Activated CD4-positive, alpha-beta T cell treated with anti-CD3 and anti-CD28 coated beads, Interleukin-2, amount 10 ng/mL, durations not matched to agents 24 days and 14 days (primary cell): ENCODE measurements at regions not wholly inside any gene's neighbourhood (a gene's known extent, or its start where the extent isn't known, plus 50 kb on each side); places are given as distances from the start of the nearest gene placed in this dataset.

Experiments
- DNase-seq: peaks from one replicate; pipeline ENCODE4 v3.0.0; 2022
- H3K27ac Mint-ChIP-seq: one replicate; pipeline ENCODE4 v1.8.0; 2022; ENCODE audit warnings: mild to moderate bottlenecking, mixed read lengths
- H3K27me3 Mint-ChIP-seq: one replicate; pipeline ENCODE4 v1.8.0; 2022; ENCODE audit warnings: mixed read lengths
- H3K36me3 Mint-ChIP-seq: one replicate; pipeline ENCODE4 v1.8.0; 2022; ENCODE audit warnings: low read depth, mild to moderate bottlenecking, mixed read lengths
- H3K4me1 Mint-ChIP-seq: one replicate; pipeline ENCODE4 v1.8.0; 2021; ENCODE audit warnings: mixed read lengths
- H3K4me3 Mint-ChIP-seq: one replicate; pipeline ENCODE4 v1.8.0; 2022; ENCODE audit warnings: mild to moderate bottlenecking, moderate library complexity, mixed read lengths
- H3K9me3 Mint-ChIP-seq: one replicate; pipeline ENCODE4 v1.8.0; 2021; ENCODE audit warnings: mixed read lengths
- intact Hi-C: fragments of 100-400 bp; cut with micrococcal nuclease; formaldehyde crosslinking; loops from one replicate; pipeline ENCODE4 v1.15.1; 2023

GRCh38 chr20:39421571-39422105 is 459.5 kb downstream of the DHX35 start:
- no peaks in the 10 kb centered on the region for H3K9me3 Mint-ChIP-seq
- no peaks in the 10 kb centered on the region for H3K4me1 Mint-ChIP-seq
- intact Hi-C loops: no loop called here
- H3K27ac Mint-ChIP-seq: no peak overlapping the region
- DNase-seq: no peak
- H3K27me3 Mint-ChIP-seq: no peaks in the 10 kb centered on the region
- H3K36me3 Mint-ChIP-seq: no peaks in the 10 kb centered on the region
- no peak overlapping the region for H3K4me3 Mint-ChIP-seq

DNA sequence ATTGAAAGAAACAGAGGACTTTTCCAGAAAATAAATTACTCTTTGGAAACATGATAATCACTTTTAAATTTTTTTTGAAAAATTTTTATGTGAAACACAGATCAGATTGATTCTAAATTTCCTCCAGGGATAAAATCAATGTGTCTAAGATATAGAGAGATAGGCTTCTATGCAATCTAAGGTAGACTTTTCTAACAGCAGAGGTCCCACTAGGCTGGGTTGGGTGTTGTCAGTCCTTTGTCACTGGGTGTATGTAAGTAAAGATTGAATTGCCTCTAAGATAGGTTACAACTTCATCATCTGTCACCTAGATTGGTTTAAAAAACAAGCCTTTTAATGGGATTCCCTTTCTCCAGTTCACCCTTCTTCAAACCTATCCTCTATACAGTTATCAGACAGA is 449.9 kb downstream of the DHX35 start:
- DNase-seq: no peak

GRCh38 chr20:39399463-39399862 is 437.3 kb downstream of the DHX35 start:
- Mint-ChIP-seq H3K4me1 (no peaks in the 10 kb centered on the region), H3K9me3 (no peaks in the 10 kb centered on the region), H3K27me3 (no peaks in the 10 kb centered on the region), H3K36me3 (no peaks in the 10 kb centered on the region), H3K4me3 (no peak overlapping the region), H3K27ac (no peak overlapping the region)
- intact Hi-C loops: no loop called here
- DNase-seq: no peak

More for the DNA sequence above, 449.9 kb downstream of the DHX35 start:
- H3K4me3 Mint-ChIP-seq: no peak overlapping the region
- no peaks in the 10 kb centered on the region for H3K9me3 Mint-ChIP-seq
- intact Hi-C loops: no loop called here
- H3K27me3 Mint-ChIP-seq: no peaks in the 10 kb centered on the region
- H3K27ac Mint-ChIP-seq: no peak overlapping the region
- H3K4me1 Mint-ChIP-seq: no peaks in the 10 kb centered on the region
- H3K36me3 Mint-ChIP-seq: no peaks in the 10 kb centered on the region

GRCh38 chr20:39398656-39399055 is 436.5 kb downstream of the DHX35 start:
- intact Hi-C loops: no loop called here
- no peaks in the 10 kb centered on the region for H3K4me1 Mint-ChIP-seq
- H3K27ac Mint-ChIP-seq: no peak overlapping the region
- no peak for DNase-seq
- H3K27me3 Mint-ChIP-seq: no peaks in the 10 kb centered on the region
- no peaks in the 10 kb centered on the region for H3K36me3 Mint-ChIP-seq
- H3K9me3 Mint-ChIP-seq: no peaks in the 10 kb centered on the region
- H3K4me3 Mint-ChIP-seq: no peak overlapping the region

DNA sequence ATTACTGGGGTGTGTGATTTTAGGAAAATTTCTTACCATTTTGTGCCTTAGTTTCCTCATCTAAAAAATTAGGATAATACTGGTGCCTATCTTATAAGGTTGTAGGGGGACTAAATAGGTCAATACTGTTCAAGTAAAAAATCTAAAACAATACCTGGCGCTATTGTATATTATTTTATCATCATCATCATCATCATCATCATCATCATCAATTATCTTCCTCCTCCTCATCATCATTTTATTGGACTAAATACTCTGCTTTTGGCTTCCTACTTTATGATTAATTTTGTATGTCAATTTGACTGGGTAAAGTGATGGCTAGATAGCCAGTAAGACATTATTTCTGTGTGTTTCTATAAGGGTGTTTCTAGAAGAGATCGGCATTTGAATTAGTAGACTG is 435.5 kb downstream of the DHX35 start:
- Mint-ChIP-seq H3K27me3 (no peaks in the 10 kb centered on the region), H3K4me3 (no peak overlapping the region), H3K4me1 (no peaks in the 10 kb centered on the region), H3K36me3 (no peaks in the 10 kb centered on the region), H3K9me3 (no peaks in the 10 kb centered on the region), H3K27ac (no peak overlapping the region)
- intact Hi-C loops: no loop called here
- no peak for DNase-seq

GRCh38 chr20:39395478-39396291 is 433.5 kb downstream of the DHX35 start:
- no peak overlapping the region for H3K27ac Mint-ChIP-seq
- H3K4me3 Mint-ChIP-seq: no peak overlapping the region
- no peaks in the 10 kb centered on the region for H3K27me3 Mint-ChIP-seq
- DNase-seq: no peak
- H3K9me3 Mint-ChIP-seq: no peaks in the 10 kb centered on the region
- intact Hi-C loops: no loop called here
- no peaks in the 10 kb centered on the region for H3K36me3 Mint-ChIP-seq
- no peaks in the 10 kb centered on the region for H3K4me1 Mint-ChIP-seq

DNA sequence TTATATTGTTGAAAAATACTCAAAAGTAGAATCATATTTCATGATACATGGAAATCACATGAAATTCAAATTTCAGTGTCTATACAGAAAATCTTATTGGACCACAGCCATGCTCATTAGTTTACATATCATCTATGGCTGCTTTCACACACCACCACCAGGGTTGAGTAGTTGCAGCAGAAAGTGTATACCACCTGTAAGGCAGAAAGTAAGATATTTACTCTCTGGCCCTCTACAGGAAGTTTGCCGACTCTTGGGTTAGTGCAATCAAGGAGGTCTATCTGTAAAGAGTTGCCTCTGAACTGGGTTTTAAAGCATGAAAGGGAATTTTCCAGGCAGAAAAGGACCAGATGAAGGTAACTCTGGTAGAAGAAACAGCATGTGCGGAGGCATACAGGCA is 432.3 kb downstream of the DHX35 start:
- H3K27ac Mint-ChIP-seq: no peak overlapping the region
- intact Hi-C loops: no loop called here

DNA sequence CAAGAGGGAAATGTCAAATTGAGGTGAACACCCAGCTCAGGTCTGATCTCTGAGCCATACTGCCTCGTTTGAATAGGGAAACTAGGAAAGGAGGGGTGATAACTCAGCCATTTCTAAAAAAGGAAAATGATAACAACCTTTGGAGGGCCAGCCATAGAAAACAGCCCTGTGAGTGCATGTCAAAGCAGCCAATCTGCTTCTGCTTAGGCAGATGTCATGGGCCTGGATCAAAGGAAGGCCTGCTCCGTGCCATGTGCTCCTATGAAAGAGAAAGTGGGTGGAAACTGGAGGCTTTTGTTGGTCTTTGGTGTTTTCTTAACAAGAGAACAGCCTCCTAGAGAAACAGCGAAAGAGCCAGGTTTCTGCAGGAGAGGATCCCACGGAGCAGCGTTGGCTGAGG is 428.0 kb downstream of the DHX35 start:
- H3K4me1 Mint-ChIP-seq: no peaks in the 10 kb centered on the region
- no peak overlapping the region for H3K27ac Mint-ChIP-seq
- H3K9me3 Mint-ChIP-seq: no peaks in the 10 kb centered on the region
- no peak overlapping the region for H3K4me3 Mint-ChIP-seq
- no peaks in the 10 kb centered on the region for H3K36me3 Mint-ChIP-seq
- no peak for DNase-seq
- H3K27me3 Mint-ChIP-seq: no peaks in the 10 kb centered on the region
- intact Hi-C loops: no loop called here

More for the DNA sequence above, 432.3 kb downstream of the DHX35 start:
- H3K9me3 Mint-ChIP-seq: no peaks in the 10 kb centered on the region
- H3K4me3 Mint-ChIP-seq: no peak overlapping the region
- H3K4me1 Mint-ChIP-seq: no peaks in the 10 kb centered on the region
- DNase-seq: no peak
- H3K27me3 Mint-ChIP-seq: no peaks in the 10 kb centered on the region
- no peaks in the 10 kb centered on the region for H3K36me3 Mint-ChIP-seq

GRCh38 chr20:39381595-39381994 is 419.5 kb downstream of the DHX35 start:
- no peak overlapping the region for H3K4me3 Mint-ChIP-seq
- H3K36me3 Mint-ChIP-seq: no peaks in the 10 kb centered on the region
- no peaks in the 10 kb centered on the region for H3K27me3 Mint-ChIP-seq
- no peak overlapping the region for H3K27ac Mint-ChIP-seq
- H3K9me3 Mint-ChIP-seq: no peaks in the 10 kb centered on the region
- intact Hi-C loops: no loop called here
- DNase-seq: no peak
- no peaks in the 10 kb centered on the region for H3K4me1 Mint-ChIP-seq

DNA sequence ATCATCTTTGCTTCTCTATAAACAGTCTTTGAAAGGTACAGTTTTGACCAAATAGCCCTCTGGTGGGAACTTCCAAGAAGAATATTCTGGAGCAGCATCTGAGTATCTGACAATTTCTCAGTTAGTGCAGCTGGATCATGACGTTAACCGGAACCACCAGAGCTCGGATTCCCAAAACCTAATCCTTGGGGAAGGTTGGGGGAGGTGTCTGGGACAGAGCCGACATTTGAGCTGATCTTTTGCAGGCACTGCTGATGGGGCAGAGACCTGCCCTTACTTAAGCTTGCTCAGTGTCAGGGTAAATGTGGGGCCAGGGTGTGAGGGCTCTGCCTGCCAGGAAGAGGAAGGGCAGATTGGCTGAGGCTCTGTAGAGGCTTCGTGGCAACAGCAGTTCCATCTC is 416.6 kb downstream of the DHX35 start:
- intact Hi-C loops: no loop called here
- Mint-ChIP-seq H3K36me3 (no peaks in the 10 kb centered on the region), H3K27ac (no peak overlapping the region), H3K27me3 (no peaks in the 10 kb centered on the region), H3K4me3 (no peak overlapping the region), H3K9me3 (no peaks in the 10 kb centered on the region), H3K4me1 (no peaks in the 10 kb centered on the region)
- no peak for DNase-seq

DNA sequence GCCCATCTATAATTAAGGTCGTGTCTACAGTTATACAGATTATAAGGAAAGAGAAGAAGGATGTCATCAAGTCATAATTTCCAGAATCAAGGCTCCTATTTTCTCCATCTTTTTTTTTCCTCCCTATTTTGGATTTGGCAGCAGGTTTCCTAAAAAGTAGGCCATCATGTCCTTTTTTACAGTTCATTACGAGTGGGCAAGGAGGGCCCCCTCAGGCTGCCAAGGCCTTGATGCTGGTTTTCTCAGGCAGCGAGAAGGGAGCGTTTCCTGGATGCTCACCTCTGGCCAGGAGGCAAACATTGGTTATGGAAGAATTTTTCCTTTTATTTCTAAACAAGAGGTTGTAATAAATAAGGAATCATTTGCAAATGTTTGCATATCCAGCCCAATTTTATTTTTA is 414.6 kb downstream of the DHX35 start:
- no peaks in the 10 kb centered on the region for H3K9me3 Mint-ChIP-seq
- no peaks in the 10 kb centered on the region for H3K36me3 Mint-ChIP-seq
- H3K4me3 Mint-ChIP-seq: no peak overlapping the region
- no peaks in the 10 kb centered on the region for H3K4me1 Mint-ChIP-seq
- no peak overlapping the region for H3K27ac Mint-ChIP-seq
- H3K27me3 Mint-ChIP-seq: no peaks in the 10 kb centered on the region
- DNase-seq: no peak
- intact Hi-C loops: no loop called here

GRCh38 chr20:39364320-39364719 is 402.2 kb downstream of the DHX35 start:
- H3K27ac Mint-ChIP-seq: no peak overlapping the region
- H3K4me3 Mint-ChIP-seq: no peak overlapping the region
- no peaks in the 10 kb centered on the region for H3K36me3 Mint-ChIP-seq
- intact Hi-C loops: no loop called here
- DNase-seq: no peak
- peaks cover 3% of the 10 kb centered on the region for H3K9me3 Mint-ChIP-seq
- no peaks in the 10 kb centered on the region for H3K4me1 Mint-ChIP-seq
- no peaks in the 10 kb centered on the region for H3K27me3 Mint-ChIP-seq

GRCh38 chr20:39359981-39360620 is 398.0 kb downstream of the DHX35 start:
- Mint-ChIP-seq H3K27me3 (no peaks in the 10 kb centered on the region), H3K4me1 (no peaks in the 10 kb centered on the region), H3K9me3 (no peaks in the 10 kb centered on the region)

GRCh38 chr20:39358052-39358451 is 395.9 kb downstream of the DHX35 start:
- H3K27me3 Mint-ChIP-seq: no peaks in the 10 kb centered on the region
- H3K36me3 Mint-ChIP-seq: no peaks in the 10 kb centered on the region
- no peak overlapping the region for H3K27ac Mint-ChIP-seq
- no peaks in the 10 kb centered on the region for H3K9me3 Mint-ChIP-seq
- no peaks in the 10 kb centered on the region for H3K4me1 Mint-ChIP-seq
- peak; percentile 44 for DNase-seq
- intact Hi-C loops: no loop called here
- H3K4me3 Mint-ChIP-seq: no peak overlapping the region

More at GRCh38 chr20:39359981-39360620, 398.0 kb downstream of the DHX35 start:
- DNase-seq: peak; percentile 17
- no peak overlapping the region for H3K27ac Mint-ChIP-seq
- H3K4me3 Mint-ChIP-seq: no peak overlapping the region
- intact Hi-C loops: no loop called here
- no peaks in the 10 kb centered on the region for H3K36me3 Mint-ChIP-seq
